NCI-H128 (cell line): ENCODE measurements at regions not wholly inside any gene's neighbourhood (a gene's known extent, or its start where the extent isn't known, plus 50 kb on each side); places are given as distances from the start of the nearest gene placed in this dataset.
"Not testable (repeated sequence)": the region's sequence is repeated elsewhere in the genome, so short reads cannot be mapped to it uniquely, and the experiment has no call there.

Source experiments
- DNase-seq: peaks from one replicate; lab custom pipeline; 2025; ENCODE audit not compliant: unreplicated experiment; lab: John Stamatoyannopoulos, UW

GRCh38 chr4:79223993-79224776, 101.7 kb downstream of the NAA11 start:
- DNase-seq, result no peak

- no peak for DNase-seq
Measured at GRCh38 chr4:79217025-79217424, 108.8 kb downstream of the NAA11 start.

- no peak for DNase-seq
Measured at GRCh38 chr4:79213702-79214101, 112.2 kb downstream of the NAA11 start.

- DNase-seq, result no peak
Measured at GRCh38 chr4:79213010-79213409, 112.9 kb downstream of the NAA11 start.

GRCh38 chr4:79212311-79212710, 113.5 kb downstream of the NAA11 start:
- no peak for DNase-seq

DNA sequence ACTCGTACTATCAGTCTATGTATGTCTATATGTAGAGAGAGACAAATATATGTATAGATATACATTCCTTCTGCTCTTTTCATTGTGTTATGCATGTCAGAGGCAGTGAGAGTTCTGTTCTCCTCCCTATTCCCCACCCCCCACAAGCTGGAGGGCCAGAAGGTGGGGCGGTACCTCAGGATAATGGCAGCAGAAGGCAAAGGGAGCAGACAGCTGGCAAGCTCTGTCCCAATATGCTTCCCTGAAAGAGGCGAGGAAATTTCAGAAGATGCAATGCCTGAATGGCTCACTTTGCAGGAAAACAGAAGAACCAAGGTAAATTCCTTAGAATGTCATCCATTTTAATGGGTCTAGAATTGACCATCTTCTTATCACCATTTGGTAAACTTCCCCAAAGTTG, 114.4 kb downstream of the NAA11 start:
- no peak for DNase-seq

DNA sequence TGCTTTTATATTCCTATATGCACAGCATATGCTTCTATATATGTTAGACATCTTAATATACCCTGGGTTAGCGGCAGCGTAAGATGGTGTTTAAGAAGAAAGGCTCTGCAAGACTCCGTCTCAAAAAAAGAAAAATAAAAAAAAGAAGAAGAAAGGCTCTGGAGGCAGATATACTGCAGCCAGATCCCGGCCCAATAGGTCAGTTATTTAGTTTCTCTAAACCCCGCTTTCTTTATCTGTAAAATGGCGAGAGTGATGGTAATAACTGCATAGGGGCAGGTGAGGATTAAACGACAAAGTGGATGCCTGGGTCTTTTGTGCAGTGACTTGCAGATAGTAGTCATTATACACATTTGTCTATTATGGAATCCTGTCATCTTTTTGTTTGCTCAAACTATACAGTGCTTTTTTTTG, 115.2 kb downstream of the NAA11 start:
- DNase-seq, result no peak

DNA sequence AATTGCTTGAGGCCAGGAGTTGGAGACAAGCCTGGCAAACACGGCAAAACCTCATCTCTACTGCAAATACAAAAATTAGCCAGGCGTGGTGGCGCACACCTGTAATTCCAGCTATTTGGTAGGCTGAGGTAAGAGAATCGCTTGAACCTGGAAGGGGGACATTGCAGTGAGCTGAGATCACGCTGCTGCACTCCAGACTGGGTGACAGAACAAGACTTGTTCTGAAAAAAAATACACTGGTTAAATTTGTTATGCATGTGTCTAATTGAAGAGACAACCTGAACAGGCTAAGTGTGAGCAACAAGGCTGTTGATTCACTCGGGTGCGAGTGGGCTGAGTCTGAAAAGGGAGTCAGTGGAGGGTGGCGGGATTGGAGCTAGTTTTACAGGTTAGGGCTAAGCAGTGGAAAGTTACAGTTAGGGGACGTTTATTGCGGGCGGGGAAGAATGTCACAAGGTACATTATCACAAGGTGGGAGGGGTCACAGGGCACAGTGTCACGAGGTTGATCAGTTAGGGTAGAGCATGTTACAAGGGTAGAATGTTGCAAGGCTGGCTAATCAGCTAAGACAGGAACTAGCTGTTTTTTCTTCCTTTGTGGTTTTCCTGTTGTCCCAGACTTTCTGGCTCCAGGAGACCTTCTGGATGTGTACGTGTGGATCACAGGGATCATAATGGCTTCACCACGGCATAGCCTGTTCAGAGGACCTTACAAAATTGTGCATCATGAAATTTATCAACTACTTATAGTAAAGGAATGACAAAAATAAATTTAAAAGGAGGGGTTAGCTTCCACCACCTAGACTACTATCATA, 115.8 kb downstream of the NAA11 start:
- no peak for DNase-seq

GRCh38 chr4:79209081-79209480, 116.8 kb downstream of the NAA11 start:
- no peak for DNase-seq

DNA sequence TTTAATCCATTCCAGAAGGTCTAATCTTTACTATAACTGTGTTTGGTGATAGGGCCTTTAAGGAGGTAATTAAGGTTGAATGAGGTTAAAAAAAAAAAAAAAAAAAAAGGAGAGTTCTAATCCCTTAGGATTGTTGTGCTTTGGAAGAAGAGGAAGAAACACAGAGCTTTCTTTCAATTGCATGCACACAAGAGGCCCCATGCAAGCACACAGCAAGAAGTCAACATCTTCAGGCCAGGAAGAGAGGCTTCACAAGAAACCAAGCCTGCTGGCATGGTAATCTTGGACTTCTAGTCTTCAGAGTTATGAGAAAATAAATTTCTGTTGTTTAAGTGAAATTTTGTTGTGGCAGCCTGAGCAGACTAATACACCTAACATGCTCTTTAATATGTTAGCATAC, 118.6 kb downstream of the NAA11 start:
- DNase-seq, result no peak

- no peak for DNase-seq
Measured at GRCh38 chr4:79206660-79207059, 119.2 kb downstream of the NAA11 start.

DNA sequence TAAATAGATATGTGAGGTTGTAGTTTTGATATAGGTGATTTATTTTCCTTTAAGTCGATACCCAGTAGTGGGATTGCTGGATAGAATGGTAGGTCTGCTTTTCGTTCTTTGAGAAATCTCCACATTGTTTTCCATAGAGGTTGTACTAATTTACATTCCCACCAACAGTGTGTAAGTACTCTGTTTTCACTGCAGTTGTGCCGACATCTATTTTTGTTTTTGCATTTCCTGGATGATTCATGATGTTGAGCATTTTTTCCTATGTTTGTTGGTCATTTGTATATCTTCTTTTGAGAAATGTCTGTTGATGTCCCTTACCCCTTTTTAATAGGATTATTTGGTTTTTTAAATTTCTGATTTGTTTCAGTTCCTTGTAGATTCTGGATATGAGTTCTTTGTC, 120.7 kb downstream of the NAA11 start:
- DNase-seq, result no peak

GRCh38 chr4:79201971-79202370, 123.9 kb downstream of the NAA11 start:
- DNase-seq, result no peak

DNA sequence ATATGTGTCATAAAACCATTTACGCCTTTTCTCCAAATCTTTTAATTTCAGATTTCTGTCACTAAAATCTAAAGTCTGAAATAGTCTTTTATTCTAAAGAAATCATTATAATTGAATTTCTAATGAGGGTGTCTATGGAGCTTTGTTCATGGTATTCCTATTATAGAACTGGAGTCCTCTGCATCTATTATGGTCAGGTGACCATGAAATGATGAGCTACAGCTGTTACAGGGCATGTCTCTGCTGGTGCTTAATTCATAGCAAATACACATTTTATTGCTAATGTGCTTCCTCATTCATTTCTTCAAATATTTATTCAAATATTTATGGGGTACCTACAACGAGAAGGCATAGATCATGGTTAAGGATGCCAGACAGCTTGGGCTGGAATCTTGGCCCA, 126.1 kb downstream of the NAA11 start:
- DNase-seq, result no peak

DNA sequence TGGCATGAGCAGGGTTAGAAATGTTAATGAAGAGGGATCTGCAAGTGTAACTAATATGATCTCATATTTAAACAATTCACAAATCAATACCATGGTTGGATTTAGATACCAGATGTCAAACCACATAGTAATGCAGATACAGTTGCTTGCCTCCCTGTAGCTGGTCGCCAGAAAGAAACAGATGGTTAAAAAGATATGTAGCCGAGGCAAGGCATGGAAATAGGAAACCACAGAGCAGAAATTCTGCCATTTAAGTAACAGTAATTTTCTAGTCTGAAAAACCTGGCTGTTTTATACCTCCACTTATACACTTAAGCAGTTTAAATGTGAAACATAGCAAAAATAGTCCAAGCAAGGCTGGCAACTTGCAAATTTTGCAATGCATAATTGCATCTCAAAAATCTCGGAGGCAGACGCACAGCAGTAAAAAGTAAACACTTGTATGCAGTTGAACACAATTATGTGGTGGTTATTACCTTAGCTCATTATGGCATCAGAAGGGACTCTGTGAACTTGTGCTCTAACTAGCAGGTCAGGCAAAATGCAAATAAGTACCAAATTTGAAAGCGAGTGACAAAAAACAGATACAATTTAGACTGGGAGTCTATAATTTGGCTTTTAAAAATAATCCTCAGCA, 126.8 kb downstream of the NAA11 start:
- DNase-seq, result no peak

GRCh38 chr4:79197275-79198009, 128.4 kb downstream of the NAA11 start:
- DNase-seq, result no peak

GRCh38 chr4:79191292-79191691, 134.6 kb downstream of the NAA11 start:
- not testable (repeated sequence) for DNase-seq

- DNase-seq, result no peak
Measured at GRCh38 chr4:79185526-79186045, 140.3 kb downstream of the NAA11 start.

- no peak for DNase-seq
Measured at GRCh38 chr4:79184476-79184875, 141.4 kb downstream of the NAA11 start.

DNA sequence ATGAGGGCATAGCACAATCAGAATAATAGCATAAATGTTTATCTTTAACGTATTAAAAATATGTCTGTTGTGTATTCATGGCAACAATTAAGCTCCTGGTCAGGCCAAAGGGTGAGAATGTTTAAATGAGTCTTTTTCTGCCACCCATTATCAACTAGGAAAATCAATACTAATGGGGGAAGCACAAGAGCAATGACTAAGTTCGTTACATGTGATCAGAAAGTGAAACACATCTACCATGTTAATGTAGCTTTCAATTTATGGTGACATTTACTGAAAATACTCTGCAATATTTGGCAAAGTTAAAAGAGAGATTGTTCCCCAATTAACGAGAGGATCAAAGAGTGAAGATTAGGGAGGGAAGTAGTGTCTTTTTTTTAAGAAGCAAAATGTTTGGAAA, 143.7 kb downstream of the NAA11 start:
- no peak for DNase-seq

GRCh38 chr4:79181190-79181589, 144.7 kb downstream of the NAA11 start:
- no peak for DNase-seq
